CD4-positive, alpha-beta T cell treated with Interleukin-15 for 1 hour (primary cell): ENCODE measurements at regions not wholly inside any gene's neighbourhood (a gene's known extent, or its start where the extent isn't known, plus 50 kb on each side); places are given as distances from the start of the nearest gene placed in this dataset.

Source experiments
- DNase-seq: peaks from one replicate; pipeline ENCODE4 v3.0.0-alpha.2; 2020

DNA sequence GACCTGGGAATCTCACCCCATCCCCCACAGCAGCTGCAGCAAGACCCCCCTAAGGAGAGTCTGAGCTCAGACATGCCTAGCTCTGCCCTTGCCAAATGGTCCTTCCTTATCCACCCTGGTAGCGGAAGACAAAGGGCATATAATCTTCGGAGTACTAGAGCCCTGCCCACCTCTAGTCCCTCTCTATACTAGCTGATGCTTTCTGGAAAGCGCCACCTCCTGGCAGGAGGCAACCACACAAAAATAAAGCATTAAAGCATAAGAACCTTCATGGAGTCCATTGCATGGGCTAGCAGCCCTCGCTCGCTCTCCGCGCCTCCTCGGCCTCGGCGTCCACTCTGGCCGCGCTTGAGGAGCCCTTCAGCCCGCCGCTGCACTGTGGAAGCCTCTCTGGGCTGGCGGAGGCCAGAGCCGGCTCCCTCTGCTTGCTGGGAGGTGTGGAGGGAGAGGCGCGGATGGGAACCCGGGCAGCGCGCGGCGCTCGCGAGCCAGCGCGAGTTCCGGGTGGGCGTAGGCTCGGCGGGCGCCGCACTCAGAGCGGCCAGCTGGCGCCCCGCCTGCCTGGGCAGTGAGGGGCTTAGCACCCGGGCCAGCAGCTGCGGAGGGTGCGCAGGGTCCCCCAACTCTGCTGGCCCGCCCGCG is 941.2 kb downstream of the SUCLG1 start:
- no peak for DNase-seq

DNA sequence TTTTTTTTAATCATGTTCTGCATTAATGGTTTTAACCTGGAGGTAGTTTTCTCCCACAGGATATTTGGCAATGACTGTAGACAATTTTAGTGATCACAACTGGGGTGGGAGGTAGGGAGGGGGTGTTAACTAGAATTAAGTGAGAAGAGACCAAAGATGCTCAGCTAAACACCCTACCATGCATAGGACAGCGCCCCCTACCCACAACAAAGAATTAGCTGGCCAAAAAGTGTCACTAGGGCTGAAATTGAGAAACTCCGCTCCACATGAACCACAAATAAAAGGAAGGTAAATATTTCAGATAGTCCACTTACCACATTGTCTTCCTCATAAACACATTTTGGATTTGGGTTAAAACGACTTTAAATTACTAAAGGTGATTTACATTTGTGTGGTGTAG is 942.6 kb downstream of the SUCLG1 start:
- DNase-seq: no peak

GRCh38 chr2:83487451-83487850 is 971.6 kb downstream of the SUCLG1 start:
- DNase-seq: no peak

GRCh38 chr2:83481436-83481835 is 977.6 kb downstream of the SUCLG1 start:
- no peak for DNase-seq

DNA sequence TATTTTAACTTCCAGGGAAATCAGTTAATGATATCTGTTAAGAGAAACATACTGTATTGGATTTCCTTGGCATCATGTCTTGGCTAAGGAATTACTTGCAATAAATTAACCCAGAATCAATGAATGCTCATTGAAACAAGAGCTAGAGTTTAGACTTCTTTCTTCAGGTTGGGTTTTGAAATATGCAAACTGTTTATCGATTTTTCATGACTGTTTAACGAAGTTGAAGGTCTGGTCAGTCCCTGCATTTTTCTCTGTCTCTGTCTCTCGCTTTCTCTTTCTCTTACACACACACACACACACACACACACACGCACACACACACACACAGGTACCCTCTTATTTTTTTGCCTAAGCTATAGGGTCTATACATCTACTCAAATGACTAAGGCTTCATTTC is 981.0 kb downstream of the SUCLG1 start:
- DNase-seq: no peak

DNA sequence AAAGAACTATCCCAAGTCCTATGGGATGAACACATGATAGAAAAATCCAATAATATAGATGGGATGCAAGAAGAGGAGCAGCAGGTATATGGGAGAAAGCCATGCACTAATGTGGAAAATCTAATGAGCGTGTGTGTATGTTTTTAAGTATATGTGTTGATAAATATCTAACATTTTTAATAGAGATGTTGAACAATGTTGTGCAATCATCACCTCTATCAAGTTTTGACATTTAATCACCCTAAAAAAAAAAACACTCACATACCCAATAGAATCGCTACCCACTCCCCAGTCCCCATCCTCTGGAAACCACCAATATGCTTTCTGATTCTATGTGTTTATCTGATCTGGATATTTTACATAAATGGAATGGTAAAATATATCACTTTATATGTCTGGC is 983.7 kb downstream of the SUCLG1 start:
- DNase-seq: no peak

GRCh38 chr2:83471655-83472054 is 987.4 kb downstream of the SUCLG1 start:
- no peak for DNase-seq

- DNase-seq: no peak
Measured at GRCh38 chr2:83470928-83471327, 988.2 kb downstream of the SUCLG1 start.

- DNase-seq: no peak
Measured at GRCh38 chr2:83464444-83464843, 994.6 kb downstream of the SUCLG1 start.

- no peak for DNase-seq
Measured at GRCh38 chr2:83462881-83463280, 996.2 kb downstream of the SUCLG1 start.

DNA sequence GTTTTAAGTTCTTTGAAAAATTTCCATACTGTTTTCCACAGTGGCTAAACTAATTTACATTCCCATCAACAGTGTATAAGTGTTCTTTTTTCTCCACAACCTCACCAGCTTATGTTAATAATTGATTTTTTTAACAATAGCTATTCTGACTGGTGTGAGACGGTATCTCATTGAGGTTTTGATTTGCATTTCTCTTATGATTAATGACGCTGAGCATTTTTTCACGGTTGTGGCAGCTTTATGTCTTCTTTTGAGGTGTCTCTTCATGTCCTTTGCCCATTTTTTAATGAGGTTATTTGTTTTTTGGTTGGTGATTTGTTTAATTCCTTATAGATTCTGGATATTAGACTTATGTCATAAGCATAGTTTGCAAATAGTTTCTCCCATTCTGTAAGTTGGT is 997.9 kb downstream of the SUCLG1 start:
- no peak for DNase-seq

GRCh38 chr2:83459456-83459855 is 999.6 kb downstream of the SUCLG1 start:
- DNase-seq: no peak

DNA sequence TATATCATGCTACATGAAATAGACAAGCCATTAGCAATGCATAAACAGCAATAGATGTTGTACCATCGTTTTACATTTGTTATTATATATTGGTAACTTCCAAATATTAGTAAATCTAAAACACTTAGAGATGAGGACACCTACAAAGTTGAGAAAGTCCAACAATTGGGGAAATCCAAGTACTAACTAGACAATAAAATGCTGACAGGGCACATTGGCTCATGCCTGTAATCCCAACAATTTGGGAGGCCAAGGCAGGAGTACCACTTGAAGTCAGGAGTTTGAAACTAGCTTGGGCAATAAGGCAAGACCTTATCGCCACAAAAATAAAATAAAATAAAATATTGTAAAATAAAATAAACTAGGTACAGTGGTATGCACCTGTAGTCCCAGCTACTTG is 1023.1 kb downstream of the SUCLG1 start:
- DNase-seq: no peak

- no peak for DNase-seq
Measured at GRCh38 chr2:83420993-83421392, 1038.1 kb downstream of the SUCLG1 start.

GRCh38 chr2:83394134-83394904 is 1064.8 kb downstream of the SUCLG1 start:
- no peak for DNase-seq

GRCh38 chr2:83388804-83389203 is 1070.3 kb downstream of the SUCLG1 start:
- no peak for DNase-seq

DNA sequence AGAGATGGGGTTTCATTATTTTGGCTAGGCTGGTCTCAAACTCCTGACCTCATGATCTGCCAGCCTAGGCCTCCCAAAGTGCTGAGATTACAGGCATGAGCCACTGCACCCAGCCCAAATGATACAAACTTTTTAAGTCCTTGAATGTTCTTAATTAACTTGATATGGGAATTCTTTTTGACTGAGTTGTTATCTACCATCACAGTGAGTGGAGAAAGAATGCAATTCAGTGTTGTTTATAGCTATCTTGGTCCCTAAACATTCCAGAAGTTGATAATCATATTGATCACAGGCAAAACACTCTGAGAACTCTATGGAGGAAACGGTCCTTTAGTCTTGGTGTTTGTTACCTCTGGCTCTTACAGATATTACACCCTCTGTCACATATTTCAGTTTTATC is 1072.5 kb downstream of the SUCLG1 start:
- DNase-seq: no peak

DNA sequence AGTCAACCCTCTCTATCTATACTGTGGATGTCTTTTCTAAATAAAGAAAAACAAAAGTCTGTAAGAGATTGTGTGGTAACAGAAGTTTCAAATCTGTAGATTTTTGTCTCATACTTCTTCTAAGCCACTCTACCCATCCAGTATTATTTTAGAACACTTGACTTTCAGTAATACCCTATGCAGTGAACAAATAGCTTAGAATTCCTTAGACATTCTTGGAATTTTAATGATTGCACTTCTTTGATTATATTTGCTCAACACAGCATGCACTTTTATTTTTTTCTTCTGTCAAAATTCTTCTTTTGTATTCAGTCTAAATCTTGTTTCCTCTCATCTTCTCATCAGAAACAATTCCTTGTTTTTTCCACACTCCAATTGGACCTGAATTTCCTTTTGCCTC is 1080.2 kb downstream of the SUCLG1 start:
- DNase-seq: no peak

DNA sequence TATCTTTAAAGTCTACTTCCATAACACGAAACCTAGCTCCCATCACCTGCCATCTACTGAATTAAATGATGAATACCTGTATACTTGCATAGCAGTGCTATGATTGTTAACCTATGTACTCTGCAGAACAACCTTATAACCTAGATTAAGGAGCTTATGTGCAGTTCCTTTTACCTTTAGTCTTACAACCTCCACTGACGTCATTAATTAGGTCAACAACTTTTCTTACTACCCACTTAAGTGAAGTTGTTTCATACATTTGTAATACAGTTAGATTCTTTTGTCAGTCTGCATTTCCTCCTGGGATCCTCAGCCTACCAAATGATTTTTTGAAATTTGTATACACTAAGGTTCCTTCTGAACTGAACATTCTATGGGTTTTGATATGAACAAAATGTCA is 1082.3 kb downstream of the SUCLG1 start:
- DNase-seq: no peak

GRCh38 chr2:83370419-83370762 is 1088.7 kb downstream of the SUCLG1 start:
- no peak for DNase-seq

GRCh38 chr2:83369601-83370418 is 1089.3 kb downstream of the SUCLG1 start:
- DNase-seq: no peak

- DNase-seq: no peak
Measured at GRCh38 chr2:83368916-83369315, 1090.2 kb downstream of the SUCLG1 start.

DNA sequence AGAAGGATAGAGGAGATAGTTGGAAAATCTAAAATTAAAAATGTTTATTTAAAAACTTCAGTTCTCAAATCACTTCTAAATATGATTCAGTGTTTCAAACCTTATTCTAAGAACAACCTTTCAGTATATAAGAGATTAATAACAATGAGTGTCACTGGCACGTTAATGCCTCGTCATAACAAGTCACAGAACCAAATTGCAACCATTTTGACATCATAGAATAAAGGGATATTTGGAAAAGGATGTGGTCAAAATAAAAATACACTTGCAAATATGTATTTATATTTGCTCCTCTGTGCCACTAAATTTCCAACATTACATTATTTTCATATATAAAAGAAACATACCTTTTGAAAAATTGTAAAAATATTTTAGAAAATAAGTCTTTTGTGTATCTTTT is 1090.6 kb downstream of the SUCLG1 start:
- no peak for DNase-seq

- DNase-seq: no peak
Measured at GRCh38 chr2:83365476-83365875, 1093.6 kb downstream of the SUCLG1 start.
